HG02571 (cell line): ENCODE measurements at regions not wholly inside any gene's neighbourhood (a gene's known extent, or its start where the extent isn't known, plus 50 kb on each side); places are given as distances from the start of the nearest gene placed in this dataset.
"Not testable (repeated sequence)": the region's sequence is repeated elsewhere in the genome, so short reads cannot be mapped to it uniquely, and the experiment has no call there.

Experiments
- ATAC-seq: cut with Tn5 transposase; IDR thresholded peaks from one replicate; pipeline ENCODE4 v1.9.1; 2021; ENCODE audit warnings: mild to moderate bottlenecking, moderate library complexity; ENCODE audit not compliant: unreplicated experiment

DNA sequence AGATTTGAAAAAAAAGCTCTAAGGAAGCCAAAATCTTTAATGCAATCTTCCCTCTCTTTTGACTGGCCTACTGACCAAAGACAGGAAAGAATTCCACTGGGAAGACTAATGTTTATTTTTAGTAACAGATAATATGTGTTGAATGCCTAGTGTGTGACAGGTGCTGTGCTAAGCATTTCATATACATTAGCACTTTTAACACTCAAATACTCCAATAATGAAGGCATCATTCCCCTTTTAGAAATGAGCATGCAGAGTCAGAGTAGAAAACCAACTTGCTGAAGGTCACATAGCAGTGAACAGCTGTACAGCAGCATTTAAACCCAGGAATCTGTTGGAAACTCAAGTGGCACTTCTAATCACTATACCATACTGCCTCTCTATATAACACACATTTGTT lies 170.6 kb downstream of the MINAR1 start:
- ATAC-seq, result no peak

DNA sequence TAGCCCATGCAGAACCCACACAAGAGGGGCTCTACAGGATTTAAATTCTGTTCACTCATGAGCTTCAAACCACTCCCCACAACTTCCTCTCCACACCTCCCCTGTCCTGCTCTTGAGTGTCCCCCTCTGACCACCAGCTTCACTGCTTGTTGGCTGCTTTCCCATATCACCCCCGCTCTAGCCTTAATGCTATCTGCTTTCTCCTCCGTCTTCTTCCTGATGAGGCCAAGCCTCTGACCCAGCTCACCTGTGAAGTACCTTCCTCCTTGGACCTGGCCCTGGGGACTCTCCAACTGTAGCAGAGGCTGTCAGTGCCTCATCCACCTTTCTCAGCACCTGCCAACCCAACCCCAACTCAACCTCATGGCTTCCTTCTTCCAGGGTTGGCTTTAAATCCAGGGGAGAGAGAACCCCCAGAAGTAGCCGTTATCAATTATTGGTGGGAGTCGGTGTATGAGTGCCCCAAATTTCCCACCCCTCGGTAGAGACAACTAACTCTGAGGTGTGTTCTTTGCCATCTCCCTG lies 174.8 kb downstream of the MINAR1 start:
- ATAC-seq, result no peak

DNA sequence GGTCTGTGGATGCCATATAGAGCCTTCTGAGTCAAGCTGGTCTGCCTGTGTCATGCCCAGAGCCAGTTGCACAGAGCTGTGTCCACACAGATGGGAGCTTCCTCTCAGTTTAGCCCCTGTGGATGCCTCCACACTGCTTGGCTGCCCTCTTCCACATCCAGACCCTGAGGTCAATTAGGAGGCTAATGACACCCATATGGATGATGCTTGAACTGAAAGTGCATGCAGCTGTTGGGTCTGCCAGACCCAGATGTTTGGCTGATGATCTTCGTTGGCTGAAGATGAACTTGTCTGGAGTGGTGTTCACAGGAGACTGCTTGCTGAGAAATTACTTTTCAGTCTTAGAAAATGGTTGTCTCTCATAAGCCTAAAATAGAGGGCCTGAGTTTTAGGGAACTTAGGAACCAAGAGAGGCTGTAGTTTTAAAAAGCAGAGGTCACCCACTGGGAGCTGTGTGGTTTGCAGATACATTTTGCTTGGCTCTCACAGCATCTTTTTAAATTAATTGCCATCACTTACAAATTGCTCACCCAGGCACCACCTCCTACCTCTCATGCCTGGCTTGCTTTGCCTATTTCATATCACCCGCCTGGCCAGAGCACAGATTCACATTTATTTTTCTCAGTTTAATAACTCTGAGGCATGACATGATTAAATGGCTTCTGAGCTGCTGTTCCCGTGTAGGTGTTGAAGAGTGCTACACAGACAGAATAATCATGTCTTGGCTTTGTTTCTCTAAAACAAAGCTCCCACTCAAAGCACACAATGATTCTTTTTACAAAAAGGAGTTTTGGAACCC lies 176.1 kb downstream of the MINAR1 start:
- no peak for ATAC-seq

DNA sequence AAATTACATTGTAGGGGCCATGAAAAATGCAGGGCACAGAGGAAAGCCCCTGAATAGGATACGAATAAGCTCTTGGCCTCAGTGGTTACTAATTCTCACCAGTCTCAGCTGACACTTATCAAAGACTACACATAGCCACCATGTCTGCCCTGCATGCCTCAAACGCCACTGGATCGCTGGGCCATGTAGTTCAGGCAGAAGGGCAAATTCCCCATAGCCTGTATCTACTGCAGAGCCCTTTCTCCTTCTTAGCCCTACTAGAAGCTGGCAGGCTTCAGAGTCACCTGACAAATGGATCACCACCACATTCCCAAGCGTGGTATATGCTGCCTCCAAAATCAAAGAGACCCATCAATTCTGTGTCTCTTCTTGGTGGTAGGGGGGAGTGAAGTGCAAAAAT lies 177.4 kb downstream of the MINAR1 start:
- ATAC-seq, result no peak

DNA sequence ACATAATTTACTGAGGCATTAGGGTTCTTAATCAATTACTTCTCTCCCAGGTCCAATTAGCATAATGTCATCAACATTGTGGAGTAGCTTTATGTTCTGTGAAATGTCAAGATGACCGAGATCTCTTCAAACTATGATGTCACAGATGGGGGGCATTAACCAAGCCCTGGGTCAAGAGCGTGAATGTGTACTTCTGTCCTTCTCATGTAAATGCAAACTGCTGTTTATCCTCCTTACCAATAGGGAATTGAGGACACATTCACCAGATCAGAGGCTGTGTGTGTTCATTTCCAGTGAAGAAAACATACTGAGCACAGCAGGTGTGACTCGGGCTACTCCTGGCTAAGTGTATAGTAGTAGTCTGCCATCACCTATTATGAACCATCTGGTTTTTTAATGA lies 177.9 kb downstream of the MINAR1 start:
- no peak for ATAC-seq

DNA sequence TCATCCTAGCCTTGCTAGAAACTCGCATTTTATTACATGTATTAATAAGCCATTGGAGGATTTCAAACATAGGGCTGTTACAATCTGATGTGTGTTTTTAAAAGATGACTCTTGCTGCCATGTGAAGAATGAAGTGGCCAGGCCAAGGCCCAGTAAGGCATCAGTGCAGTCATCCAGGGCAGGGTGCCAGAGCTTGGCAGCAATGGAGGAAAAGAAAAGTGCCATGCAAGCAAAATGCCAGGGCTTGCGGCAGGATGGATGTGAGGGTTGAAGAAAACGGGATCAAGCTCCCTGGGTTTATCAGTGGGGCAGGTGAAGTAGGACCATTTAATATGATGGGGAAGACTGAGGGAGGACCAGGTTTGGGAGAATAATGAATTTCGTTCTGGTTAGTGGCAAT lies 183.6 kb downstream of the MINAR1 start:
- no peak for ATAC-seq

DNA sequence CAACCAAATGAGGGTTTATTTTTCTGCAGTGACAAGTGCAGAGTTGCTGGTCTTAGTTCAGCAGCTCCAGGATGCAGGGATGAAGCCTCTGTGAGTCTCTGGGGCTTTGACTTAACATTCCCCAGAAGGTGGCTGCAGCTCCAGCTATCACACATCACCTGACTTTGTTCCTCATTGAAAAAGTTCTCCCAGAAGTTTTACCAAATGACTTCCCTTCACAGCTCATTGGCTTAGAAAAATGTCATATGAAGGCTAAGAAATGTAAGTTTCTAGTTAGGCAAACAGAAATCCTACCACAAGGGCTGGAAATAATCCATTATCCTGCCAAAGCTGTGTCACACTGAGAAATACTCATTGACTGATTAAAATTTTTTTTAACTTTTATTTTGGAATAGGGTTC lies 184.9 kb downstream of the MINAR1 start:
- no peak for ATAC-seq

DNA sequence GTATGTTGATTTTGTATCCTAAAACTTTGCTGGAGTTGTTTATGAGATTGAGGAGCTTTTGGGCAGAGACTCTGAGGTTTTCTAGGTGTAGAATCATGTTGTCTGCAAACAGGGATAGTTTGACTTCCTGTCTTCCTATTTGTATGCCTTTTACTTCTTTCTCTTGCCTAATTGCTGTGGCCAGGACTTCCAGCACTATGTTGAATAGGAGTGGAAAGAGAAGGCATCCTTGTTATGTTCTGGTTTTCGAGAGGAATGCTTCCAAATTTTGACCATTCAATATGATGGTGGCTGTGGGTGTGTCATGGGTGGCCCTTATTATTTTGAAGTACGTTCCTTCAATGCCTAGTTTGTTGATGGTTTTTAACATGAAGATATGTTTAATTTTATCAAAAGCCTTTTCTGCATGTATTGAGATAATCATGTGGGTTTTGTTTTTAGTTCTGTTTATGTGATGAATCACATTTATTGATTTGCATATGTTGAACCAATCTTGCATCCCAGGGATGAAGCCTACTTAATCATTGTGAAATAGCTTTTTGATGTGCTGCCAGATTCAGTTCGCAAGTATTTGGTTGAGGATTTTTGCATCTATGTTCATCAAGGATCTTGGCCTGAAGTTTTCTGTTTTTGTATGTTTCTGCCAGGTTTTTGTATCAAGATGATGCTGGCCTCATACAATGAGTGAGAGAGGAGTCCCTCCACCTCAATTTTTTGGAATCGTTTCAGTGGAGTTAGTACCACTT lies 188.1 kb downstream of the MINAR1 start:
- no peak for ATAC-seq

DNA sequence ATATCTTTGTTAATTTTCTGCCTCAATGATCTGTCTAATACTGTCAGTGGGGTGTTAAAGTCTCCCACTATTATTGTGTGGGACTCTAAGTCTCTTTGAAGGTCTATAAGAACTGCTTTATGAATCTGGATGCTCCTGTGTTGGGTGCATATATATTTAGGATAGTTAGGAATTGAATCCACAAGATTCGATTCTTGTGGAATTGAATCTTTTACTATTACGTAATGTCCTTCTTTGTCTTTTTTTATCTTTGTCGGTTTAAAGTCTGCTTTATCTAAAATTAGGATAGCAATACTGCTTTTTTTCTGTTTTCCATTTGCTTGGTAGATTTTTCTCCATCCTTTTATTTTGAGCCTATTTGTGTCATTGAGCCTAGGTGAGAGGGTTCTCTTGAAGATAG lies 189.7 kb downstream of the MINAR1 start:
- ATAC-seq, result not testable (repeated sequence)

DNA sequence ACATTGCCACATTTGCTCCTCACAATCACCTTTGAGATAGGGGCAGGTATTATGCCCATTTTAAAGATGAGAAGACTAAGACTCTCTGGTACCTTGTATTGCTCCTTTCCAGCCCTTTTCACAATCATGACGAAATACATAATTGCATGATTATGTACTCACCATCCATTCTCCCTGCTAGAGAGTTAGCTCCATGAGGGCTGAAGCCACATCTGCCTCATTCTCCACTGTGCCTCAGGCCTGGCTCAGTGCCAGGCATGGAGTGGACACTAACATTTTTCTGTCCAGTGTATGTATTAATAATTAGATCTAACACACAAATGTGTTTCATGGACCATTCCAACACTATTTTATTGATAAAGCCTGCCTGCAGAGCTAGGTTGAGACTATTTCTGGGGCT lies 191.4 kb downstream of the MINAR1 start:
- no peak for ATAC-seq

DNA sequence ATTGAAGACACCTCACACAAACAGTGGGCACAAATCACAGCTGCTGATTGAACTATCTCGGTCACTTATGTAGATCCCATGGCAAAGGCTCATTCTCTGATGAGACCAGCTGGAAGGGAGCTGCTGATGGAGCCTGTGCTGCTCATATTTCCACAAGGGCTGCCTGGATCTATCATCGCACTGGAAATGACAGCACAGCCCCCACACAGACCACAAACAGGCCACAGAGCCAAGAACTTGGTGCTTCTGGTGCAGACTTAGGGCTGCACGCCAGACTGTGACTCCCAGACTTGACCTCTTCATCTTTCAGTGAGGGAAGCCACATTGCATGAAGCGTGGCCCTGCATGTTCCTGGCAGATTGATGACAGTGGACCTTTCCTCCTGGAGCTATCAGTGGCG lies 197.6 kb downstream of the MINAR1 start:
- no peak for ATAC-seq

DNA sequence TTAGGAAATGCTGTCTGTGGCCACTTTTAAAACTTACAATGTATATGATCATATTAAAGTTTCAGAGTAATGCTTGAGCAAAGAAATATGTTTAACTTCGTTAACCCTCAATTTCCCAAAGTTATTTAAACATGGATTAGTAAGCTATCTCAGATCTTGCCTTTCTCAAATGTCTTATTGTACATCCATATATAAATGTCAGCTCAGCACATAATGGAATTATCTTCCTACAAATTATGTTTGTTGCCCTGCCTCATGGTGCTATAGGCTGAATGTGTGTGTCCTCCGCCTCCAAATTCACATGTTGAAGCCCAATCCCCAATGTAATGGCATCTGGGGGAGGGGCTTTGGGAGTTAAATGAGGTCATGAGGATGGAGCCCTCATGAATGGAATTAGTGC lies 200.3 kb downstream of the MINAR1 start:
- no peak for ATAC-seq

DNA sequence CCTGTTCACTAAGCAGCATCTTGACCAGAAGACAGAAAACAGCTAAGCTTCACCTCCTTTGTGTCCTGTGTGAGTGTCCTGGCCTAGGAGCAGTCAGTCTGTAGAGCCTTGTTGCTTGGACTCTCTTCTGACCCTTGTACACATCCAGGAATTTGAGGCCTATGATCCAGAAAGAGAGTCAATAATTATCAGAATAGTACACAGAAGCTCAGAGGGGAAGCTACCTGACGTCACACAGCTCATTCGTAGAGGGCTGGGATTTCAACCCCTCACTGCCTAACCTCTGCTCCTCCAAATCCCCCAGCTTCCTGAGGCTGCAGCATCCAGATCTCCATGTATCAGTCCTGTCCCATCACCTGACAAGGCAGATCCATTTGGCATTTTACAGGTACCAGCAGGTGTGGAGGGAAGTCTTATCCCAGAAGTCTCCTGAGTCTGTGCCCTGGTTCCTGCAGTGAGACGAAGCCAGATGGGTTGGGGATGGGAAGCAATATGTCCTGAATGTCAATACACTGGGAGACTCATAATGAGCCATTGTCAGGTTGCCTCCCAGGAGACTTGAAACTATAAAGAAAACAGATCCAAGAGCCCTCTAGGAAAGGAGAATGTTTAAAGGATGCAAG lies 203.1 kb downstream of the MINAR1 start:
- ATAC-seq, result no peak

DNA sequence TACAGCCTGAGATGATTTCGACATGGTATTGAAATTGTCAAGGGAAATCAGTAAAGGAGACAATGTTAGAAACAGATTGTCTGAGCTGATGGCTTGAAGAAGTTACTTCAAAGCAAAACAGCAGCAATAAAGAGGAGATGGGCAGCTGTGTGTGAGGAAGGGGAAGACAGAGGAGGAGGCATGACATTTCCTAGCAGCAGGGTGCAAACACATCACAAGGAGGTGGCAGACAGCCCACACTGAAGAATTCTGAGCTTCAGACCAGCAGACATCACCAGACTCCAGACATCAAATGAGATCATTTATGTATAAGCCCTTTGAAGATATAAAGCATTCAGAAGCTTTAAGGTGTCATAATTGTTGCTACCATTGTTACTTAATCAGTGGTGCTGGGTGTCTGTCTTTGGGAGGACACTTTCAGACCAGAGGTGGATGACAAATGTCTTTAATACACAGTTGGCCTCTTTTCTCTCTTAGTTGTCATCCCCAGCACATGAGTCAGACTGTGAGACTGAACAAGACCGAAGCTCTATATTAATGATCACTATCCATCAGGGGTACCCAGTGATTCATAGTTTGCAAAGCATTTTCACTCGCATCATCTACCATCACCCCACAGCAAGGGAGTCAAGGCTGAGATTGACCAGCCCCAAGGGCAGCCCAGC lies 203.9 kb downstream of the MINAR1 start:
- no peak for ATAC-seq

DNA sequence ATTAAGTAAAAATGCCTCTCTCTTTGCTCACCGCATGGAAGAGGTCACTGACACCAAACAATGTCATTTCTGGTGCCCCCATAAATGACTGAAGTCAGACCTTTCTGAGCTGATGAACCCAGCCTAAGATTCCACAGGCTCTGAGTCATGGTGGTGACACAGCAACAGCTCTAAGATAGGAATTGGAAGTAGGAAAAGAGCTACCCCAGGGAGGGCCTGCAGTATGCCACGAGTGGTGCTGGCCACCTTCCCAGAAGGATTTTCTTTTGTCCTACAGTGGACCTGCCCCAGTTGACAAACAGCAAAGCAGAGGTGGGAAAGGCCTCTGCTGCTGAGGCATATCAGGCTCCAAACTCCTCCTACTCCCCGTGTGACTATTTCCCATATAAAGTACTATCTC lies 208.1 kb downstream of the MINAR1 start:
- no peak for ATAC-seq

DNA sequence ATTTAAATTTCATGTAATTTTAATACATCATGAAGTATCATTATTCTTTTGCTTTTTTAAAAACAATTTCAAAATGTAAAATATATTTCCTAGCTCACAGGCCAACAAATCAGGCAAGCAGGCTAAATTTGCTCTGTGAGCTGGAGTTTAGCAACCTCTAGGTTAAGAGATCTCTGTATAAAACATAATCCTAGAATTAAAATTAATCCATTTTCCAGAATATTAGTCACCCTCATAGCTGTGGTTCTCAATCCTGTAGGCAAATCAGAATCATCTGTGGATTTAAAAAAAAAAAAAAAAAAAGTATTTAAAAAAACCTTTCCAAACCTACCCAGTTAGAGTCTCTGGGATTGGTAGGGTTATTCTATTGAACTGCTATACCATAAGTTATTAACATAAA lies 209.7 kb downstream of the MINAR1 start:
- no peak for ATAC-seq

DNA sequence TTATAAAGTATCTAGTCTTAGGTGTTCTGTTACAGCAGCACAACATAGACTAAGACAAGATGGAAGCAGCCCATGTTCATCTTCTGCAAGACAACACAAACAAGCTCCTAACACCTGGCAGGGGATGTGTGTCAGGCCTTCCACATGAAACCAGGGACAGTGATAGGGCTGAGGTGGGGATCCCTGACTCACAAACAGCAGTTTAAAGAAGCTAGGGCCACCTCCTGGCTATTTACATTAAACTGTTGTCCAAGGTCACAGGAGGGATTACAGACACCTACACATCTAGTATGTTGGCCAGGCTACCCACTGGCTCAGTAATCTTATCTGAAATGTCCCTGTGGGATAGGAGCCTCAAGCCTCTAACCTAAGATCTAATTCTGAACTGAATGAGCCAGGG lies 211.3 kb downstream of the MINAR1 start:
- ATAC-seq, result no peak

DNA sequence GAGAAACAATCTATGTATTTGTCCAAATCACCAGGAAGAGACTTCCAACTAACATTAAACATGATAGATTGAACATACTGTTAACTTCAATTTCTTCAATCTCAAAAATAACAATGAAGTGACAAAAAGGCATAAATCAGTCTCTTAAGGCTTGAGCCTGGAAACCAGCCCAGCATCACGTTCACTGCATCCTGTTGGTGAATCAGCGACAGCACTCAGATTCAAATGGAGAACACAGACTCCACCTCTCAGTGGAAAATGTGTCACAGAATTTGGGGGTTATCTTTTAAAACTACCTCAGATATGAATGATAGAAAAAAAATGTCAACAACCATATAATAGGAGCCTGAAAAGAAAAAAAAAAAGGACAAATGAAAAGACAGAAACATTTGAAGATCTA lies 212.0 kb downstream of the MINAR1 start:
- no peak for ATAC-seq

DNA sequence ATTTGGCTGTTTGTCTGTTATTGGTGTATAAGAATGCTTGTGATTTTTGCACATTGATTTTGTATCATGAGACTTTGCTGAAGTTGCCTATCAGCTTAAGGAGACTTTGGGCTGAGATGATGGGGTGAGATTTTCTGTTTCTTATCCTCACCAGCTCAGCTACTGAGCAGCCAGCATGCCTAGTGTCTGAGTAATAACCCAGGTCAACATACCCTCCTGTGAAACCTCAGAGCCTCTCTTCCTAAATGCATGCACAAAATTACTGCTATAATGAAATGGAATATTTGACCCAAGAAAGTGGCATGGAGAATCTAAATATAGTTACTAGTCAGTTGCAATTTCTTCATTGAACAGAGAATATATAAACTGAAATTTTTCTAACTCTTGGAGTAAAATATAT lies 220.8 kb downstream of the MINAR1 start:
- not testable (repeated sequence) for ATAC-seq

DNA sequence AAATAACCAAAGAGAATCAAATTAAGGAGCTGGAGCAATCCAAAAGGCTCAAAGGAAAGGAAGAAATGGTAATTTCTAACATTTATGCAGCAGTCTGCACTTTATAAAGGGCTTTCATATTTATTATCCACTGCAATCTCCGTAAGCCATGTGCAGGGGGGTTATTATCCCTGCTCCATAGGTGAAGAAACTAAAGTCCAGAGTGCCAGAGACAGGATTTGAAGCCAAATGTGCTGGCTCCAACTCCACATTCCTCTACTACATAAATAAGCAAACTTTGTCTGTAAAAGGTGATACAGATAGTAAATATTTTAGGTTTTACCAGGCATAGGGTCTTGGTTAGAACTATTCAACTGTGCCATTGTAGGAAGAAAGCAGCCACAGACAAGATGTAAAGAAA lies 221.4 kb downstream of the MINAR1 start:
- no peak for ATAC-seq
